ENCODE measurements at regions not wholly inside any gene's neighbourhood (a gene's known extent, or its start where the extent isn't known, plus 50 kb on each side); places are given as distances from the start of the nearest gene placed in this dataset.
"Not testable (repeated sequence)": the region's sequence is repeated elsewhere in the genome, so short reads cannot be mapped to it uniquely, and the experiment has no call there.

DNA sequence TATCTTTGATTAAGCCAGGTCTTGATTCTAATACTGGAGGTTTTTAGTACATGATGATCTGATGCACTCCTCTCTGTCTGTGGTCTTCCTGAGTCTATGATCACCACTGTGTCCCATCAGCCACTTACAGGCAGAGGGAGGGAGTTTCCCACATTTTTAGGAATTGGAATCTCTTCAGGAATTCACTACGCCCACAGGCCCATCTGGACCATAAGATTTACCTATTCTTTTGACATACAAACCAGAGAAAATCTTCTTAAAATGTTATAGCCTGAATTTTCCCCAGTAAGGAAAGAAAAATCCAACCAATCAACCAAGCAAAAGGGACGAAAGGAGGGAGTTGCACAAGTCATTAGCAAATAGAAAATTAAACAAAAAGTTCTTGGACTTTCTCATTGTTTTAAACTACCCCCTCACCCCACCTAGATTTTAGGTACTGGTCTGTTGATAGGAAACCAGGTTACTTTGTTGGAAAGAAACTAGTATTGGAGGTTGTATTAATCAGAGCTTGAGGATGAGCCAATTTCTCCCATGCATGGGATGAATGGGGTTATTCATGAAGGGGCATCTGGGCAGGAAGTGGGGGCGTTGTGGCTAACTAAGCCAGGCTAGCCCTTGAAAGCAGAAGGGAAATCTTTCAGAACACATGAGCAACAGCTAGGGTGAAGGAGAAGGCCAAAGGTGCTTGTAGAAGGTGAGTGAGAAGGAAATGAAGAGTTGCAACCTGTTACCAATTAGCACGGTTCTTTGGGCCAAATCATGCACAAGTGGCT is 328.2 kb upstream of the MEX3C start:
- DNase-seq, result no peak

DNA sequence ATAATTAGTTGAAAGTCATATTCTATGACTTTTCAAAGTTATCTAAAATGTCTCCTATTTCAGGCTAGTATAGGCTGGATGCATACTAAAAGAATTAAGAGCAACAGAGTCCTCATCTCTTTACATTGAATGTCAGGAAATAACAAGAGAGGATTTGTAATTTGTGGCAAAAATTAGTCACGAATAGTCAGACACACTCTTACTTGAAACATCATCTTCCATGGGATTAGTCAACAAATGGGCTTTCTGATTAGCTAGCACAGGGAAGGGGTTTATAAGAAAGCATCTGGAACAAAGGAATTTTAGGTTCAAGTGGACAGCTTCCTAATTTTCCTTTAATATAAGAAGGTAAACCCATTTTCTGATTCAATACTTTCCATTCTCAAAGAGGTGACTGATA is 330.3 kb upstream of the MEX3C start:
- DNase-seq, result no peak

DNA sequence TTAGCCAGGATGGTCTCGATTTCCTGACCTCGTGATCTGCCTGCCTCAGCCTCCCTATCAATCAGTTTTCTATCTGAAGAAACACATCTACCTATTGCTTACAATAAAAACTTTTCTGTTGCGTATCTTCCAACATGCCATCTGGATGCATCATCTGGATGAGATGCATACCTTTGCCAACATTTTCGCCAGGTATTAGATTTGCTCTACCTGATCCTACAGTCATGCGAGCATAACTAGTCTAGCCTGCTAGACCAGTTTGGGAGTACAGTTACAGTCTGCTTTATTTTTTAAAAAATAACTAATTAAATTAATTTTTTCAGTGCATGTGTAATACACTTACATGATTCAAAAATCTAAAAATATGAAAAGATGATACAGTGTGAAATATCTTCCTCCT is 334.0 kb upstream of the MEX3C start:
- no peak for DNase-seq

DNA sequence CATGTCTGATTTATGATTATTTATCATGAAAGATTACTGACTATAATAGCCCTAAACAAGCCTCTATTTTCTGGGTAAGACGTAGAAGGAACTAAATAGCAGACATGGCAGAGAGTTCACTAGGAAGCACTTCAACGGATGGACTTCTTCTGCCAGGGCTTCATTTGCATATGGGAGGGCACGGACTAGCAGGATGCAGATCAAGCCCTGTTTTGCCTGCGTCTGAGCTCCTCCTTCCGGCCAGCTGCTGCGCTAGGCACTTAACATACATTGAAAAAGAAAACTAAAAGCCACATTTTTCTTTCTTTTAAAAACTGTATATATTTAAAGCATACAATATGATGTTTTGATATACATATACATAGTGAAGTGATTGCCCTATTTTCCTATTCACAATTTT is 340.0 kb upstream of the MEX3C start:
- DNase-seq, result no peak

DNA sequence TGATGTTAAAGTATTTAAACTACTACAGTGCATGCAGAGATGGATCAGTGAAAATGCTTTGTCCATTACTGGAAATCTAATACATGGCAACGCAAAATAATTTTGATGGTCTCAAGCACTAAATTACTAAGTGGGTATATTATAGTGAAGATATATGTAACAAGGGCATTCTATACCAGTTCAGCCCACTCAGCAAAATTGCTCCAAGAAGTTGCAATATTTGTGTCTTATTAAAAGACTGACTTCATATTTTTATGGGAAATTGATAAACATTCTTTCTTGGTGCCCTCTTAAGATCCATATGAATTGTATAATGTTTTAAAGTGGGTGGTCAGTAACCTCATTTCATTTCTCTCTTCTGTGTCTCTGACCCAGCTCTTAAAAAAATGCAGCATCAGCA is 343.1 kb upstream of the MEX3C start:
- no peak for DNase-seq

DNA sequence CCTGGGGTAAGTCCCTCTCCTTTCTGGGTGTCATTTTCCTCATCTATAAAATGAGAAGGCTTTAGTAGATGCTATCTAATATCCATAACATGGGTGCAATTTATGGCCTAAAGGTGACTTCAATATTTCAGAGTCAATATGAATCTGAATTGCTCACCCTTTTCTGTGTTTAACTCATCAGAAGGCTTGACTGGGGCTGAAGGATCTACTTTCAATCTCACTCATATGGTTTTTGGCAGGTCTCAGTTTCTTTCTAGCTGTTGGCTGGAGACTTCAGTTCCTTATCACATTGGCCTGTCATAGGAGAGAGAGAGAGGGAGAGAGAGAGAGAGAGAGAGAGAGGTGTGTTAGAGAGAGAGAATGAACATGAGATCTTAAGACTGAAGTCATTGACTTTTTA is 343.7 kb upstream of the MEX3C start:
- DNase-seq, result no peak

DNA sequence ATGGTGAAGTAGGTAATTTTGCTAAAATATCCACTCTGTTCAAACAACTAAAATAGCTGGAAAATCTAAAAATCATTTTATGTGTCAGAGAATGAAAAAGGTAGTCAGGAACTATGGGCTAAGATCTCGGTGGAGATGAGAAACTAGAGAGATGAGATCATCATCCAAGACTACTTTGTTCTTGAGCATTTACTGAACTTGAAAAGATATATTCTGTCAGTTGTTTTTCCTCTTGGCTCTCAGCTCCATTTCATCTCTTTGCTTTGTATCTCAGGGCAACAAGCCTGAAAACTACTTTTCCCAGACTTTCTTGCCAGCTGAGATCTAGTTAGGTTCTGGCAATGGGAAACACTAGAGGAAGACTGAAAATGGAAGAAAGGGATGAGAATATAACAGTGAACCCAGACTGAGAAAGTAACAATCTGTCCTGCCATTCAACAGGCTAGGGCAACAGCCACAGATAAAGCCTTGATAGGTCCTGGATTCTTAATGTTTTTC is 346.2 kb upstream of the MEX3C start:
- no peak for DNase-seq

DNA sequence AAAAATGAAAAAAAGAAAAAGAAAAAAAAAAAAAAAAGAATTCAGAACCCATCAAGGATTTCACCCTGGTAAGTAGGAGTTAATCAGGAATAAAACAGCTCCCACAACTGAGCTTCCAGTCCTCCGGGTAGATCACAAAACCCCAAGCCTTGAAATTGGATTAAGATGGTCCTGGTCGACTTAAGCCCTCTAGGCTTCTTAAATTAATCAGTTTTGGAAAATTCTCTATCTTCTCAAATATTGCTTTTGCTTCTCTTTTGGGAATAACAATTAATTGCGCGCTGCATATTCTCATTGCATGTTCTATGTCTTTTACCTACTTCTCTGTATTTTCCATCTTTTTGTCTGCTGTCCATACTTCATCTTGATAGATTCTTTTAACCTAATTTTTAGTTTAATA is 348.0 kb upstream of the MEX3C start:
- no peak for DNase-seq

DNA sequence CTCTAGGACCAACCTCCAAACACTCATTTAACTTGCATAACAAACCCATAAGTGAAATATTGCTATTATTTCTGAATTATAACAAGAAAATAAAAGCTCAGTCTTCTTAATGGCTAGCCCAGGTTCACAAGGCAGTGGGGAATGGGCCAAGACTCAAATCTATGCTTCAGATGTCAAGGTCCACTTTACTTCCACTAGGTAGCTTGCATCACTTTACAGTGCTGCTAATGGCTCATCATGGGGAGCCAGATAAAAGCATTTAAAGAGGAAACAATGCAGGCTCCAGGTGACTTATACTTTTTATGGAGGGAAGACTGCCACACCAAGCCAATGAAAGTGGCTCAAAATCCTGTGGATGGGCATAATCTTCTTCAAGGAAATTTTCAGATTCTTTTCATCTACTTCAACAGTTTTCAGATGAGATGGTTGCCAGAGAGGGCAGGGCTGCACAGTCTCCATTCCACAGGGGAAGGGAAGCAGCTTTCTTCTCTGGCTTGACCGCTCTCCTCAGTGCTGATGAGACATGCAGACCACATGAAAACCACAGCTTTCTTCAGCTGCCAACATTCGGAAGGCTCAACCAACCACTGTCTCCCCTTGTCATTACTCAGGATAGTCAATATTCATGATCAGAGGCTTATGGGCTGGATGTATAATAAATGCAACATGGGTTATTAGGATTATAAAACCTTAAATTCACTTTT is 361.9 kb upstream of the MEX3C start:
- no peak for DNase-seq

DNA sequence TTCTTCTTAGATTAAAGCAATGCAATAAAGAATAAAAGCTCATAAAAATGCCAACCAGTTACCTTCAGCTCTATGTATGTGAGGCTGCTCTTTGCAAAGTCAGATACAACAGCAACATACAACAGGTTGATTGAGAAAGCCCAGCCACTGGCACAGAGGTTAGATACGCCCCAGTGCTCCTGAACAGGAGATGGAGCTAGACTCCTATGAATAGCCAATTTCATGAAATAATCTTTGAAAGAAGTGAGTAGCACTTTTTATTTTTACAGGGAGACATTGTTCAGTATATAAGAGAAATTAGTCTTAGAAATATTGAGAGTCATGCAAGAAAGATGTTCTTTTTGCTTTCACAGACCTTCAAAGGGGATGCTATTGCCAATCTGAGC is 362.4 kb upstream of the MEX3C start:
- DNase-seq, result no peak

DNA sequence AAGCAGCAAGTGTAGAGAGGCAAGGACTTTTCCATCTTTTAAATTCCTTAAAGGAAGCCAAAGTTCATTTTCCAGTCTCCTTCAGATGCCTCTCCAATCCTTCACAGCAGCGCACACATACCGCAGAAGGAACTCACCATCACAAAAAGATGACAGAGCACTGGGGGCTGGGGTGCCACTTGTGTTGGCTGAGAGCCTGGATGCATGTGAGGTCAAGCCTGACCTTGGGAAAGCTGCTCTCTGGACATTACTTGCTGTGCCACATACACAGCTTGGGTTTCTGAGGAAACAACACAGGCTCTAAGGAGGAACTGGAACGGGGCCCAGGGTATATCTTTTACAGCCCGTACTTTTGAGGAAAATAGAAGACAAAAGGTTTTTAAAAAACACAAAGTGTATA is 364.3 kb upstream of the MEX3C start:
- no peak for DNase-seq

DNA sequence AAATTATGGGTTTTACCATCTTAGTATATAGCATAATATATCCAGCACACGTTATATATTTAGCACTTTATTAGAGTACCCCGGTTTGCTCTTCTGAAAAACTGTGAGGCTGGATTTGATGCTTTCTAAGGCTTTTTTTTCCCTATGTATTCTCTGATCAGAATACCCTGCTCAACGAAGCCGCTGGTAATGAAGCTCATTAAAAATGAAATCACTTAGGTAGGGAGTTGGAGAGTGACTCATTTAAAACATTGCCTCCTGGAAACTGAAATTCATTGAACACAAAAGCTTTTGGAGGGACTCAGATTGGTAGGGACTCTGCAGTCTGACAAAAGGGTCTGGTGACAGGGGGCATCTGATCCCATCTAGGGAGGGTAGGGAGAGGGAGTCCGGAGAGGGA is 365.4 kb upstream of the MEX3C start:
- DNase-seq, result no peak

DNA sequence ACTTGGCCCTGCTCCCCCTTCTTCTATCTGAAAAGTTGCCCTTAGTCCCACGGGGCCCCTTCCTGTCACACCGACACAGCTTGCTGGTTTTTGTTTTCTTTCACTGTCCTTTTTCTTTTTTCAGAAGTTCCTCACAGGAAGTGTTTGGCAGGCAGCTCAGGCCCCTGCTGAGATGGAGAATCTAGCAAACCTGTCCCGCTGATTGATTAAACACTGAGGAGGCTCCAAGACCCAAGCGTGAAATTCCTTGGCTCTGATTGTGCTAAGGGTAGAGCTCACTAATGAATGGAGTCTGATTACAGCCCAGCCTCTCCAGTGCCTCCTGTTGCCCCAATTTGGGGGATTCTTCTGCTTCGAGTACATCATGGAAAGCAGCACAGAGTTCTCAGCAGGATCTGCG is 365.9 kb upstream of the MEX3C start:
- no peak for DNase-seq

DNA sequence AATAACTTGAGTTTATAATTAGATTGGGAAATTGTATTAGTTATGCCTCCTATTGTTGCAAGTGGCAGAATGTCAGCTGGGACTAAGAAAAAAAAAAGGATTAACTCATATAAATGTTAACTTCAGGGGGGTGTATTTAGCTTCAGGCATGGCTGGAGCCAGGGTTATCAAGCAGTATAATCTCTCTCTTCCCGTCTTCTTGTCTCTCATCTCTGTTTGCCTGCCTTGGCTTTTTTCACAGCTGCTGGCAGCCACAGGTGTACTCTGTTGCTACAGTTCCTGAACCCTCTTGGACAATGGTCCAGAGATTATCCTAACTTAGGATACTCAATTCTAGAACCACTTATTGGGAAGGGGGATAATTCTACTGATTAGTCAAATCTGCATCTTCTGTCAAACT is 370.7 kb upstream of the MEX3C start:
- no peak for DNase-seq

DNA sequence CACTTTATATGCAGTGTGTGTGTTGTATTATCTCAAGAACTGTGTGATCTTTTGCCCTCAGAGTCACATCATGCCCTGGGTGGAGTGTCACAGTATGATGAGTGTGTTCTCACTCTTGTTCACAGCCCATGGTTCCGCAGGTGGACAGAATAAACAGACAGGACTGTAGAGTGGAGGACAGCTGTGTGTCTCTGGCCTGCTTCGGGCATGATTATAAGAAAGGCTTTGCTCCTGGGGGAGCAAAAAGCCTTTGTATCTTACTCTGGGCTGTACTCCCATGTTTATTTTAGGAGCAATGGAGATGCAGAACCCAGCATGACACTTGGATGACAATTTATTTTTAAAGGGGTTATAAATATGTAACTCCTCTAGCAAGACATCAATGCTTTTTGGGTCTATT is 371.7 kb upstream of the MEX3C start:
- no peak for DNase-seq

DNA sequence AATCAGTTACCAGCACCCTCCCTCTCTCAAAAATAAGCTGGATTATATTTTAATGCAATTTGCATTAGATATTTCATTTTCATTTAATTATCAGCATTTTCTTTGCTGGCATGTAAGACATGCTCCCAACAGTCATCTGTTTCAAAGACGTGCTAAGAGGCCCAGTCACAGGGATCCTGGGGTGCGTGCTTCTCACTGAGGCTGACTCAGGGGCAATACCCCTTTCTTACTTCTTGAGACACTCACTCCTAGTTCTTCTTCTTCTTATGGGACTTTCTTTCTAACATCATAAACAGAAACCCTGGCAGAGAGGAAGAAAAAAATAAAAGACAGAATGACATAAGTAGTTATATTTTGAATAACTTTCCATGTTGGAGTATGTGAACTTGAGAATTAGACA is 372.1 kb upstream of the MEX3C start:
- DNase-seq, result no peak

DNA sequence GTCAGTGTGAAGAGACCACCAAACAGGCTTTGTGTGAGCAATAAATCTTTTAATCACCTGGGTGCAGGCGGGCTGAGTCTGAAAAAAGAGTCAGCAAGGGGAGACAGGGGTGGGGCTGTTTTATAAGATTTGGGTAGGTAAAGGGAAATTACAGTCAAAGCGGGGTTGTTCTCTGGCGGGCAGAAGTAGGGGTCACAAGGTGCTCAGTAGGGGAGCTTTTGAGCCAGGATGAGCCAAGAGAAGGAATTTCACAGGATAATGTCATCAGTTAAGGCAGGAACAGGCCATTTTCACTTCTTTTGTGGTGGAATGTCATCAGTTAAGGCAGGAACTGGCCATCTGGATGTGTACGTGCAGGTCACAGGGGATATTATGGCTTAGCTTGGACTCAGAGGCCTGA is 372.6 kb upstream of the MEX3C start:
- not testable (repeated sequence) for DNase-seq

DNA sequence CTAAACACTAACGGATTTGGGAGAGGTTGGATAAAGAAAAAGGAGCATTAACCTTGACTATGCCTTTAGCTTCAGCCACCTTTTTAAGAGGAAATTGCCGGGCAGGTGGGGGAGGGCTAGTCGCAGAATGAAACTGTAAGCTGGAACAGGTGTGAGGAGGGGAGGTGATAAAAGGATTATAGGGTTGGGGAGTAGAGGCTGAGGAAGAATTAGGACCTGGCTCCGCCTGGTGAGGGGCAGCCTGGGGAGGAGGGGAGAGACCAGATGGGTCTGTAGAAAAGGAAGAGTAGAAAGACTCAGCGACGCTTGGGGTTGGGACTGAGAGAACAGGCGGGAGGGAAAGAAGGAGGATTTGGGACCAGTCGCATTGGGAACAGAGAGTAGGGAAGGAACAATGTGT is 376.4 kb upstream of the MEX3C start:
- DNase-seq, result not testable (repeated sequence)

DNA sequence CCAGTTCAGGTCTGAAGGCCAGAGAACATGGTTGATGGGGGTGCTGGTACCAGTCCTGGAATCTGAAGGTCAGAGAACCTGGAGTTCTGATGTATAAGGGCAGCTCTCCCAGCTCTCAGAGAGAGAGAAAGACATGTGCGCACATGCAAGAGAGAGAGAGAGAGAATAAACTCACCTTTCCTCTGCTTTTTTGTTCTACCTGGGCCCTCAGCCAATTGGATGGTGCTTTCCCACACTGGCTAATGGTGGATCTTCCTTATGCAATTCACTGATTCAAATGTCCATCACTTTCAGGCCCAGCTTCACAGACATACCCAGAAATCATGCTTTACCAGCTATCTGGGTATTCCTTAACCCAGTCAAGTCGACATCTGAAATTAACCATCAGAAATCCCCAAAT is 377.7 kb upstream of the MEX3C start:
- no peak for DNase-seq

DNA sequence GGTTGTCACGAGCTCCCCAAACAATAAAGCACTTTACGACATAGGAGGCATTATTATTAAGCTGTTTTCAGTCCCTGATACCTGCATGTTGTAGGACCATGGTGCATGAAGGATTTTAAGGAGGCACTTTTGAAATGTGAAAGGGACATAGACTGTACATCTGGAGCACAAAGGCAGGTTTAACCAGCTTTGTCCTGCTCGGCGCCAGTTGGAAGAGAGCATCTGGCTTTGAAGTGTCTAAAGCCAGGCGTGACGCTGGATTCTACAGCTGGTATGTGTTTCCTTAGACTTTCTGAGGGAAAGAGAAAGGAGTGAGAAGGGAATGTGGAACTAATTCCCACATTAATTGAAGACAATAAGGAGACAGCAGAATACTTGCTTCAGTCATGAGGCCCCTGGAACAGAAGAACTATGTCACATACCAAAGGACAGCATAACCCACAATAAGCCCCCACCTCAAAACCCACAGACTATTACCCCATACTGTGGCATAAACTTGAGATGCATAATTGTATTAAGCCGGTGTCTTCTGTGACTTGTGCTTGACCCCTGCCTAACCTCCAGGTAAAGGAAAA is 381.0 kb upstream of the MEX3C start:
- no peak for DNase-seq

DNA sequence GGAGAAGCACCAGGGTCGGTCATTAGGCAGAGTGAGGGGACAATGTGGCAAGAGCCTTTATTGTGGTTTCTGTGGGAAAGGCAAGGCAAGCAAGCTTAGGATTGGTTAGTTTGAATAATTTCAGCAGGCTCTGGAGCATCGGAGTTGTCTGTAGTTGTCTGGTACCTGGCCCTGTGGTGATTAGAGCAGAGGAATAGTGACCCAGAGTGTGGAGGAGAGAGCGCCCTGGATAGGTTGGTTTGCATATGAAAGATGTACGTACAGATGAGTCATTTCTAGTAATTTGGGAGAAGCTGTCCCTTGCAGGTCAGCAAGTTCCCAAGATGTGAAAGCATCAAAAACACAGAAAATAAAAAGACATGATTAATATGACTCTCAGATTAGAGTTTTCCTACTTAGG is 383.1 kb upstream of the MEX3C start:
- no peak for DNase-seq

DNA sequence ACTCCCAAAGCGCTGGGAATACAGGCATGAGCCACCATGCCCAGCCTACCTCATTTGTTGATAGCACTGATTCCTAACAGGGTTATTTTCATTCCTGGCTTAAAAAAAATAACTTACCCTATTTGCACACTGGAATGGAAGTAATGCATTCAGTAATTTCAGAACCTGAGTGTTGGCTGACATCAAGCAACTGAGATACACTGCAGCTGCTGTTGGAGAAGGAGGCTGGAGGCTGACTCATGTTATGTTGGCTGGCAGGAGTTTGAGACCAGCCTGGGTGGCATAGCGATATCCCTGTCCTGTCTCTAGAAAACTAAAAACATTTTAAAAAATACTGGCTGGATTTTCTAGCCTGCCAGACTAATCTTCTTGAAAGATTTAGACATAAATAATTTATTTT is 385.1 kb upstream of the MEX3C start:
- no peak for DNase-seq

DNA sequence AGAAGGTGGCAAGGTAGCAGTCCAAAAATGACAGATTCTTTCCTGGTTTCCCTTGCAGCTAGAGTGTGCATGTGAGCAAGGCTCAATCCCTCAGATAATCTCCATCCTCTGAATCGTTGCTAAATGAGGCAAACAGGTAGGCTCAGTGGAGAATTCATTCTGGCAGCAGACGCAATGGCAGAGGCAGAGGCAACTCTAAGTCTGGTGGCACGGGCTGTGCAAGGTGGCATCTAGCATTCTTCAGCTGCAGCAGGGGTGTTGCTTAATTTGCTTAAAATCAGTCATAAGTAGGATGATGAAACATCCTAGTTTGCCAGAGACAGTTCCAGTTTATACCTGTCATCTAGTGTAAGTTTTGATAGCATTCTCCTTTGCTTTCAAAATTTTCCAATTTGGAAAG is 391.1 kb upstream of the MEX3C start:
- no peak for DNase-seq

DNA sequence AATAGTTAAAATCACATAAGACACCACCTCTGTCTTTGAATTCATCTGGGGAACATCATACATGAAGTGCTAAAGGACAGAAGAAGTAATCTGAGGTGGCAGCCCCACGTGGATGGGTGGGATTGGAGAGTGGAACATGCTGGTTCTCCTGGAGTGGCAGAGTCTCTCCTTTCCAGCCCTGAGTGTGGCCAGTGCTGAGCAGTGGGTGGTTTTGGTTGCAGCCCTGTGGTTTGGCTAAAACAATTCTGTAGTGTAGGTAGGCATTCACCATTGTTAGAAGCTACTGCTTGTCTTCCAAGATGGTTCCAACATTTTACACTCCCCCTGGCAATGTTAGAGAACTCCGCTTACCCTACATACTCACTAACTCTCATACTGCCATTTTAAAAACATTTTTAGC is 396.4 kb upstream of the MEX3C start:
- no peak for DNase-seq

Measured in stimulated activated CD8-positive, alpha-beta memory T cell treated with anti-CD3 and anti-CD28 coated beads, Interleukin-4, amount 100 ng/mL, for 48 hours (primary cell).